ENCODE measurements at regions not wholly inside any gene's neighbourhood (a gene's known extent, or its start where the extent isn't known, plus 50 kb on each side); places are given as distances from the start of the nearest gene placed in this dataset.

DNA sequence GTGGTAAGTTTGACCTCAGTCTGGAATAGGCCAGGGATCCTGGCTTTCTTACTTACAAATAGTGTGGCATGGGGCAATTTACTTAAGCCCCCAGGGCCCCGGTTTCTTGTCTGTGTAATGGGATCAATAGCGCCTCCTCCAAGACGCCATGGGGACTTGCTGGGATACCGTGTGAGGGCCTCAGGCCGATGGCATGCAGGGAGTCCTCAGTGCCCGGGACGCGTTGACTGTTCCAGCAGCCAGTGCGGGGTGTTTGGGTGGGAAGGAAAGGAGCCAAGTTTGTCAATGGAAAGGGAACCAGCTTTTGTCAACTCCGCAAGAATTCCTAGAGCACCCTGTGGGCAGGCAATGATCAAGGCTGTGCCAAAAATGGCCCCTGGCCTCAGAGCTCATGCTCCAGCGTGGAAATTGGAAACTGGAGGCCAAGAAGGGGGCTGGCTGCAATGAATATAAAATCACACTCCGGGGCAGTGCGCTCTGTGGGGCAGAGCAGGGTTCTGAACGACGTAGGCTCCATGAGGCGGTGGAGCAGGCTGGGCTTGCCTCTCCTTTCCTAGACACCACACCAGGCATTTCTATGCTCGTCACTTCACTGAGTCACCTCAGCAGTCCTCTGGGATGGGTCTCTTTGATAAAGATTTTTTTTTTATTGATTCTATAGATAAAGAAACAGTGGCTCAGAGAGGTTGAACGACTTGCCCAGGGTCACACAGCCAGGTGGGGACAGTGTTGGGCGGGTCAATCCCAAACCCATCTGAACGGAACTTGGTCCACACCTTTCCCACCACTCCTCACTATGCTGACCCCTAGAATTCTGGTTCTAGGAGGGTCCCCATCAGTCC, 56.7 kb upstream of the ASAP2 start:
- Histone ChIP-seq H3K9ac (replicated peaks in 1 of 4; ENCODE audit: extremely low read depth in 1 of 4, low read depth in 3 of 4, low read length in 3 of 4) (no peak overlapping the region), H2BK120ac (replicated peaks; ENCODE audit: low read depth, low read length) (no peak overlapping the region), H3K36me3 (ENCODE audit: control insufficient read depth in 2 of 4, insufficient read depth in 4 of 4, low read length in 3 of 4) (no peaks in the 10 kb centered on the region), H2BK20ac (ENCODE audit: low read length) (no peak overlapping the region), H2BK12ac (ENCODE audit: low read depth, low read length) (no peak overlapping the region), H4K20me1 (replicated peaks in 1 of 2; ENCODE audit: control insufficient read depth in 1 of 2, insufficient read depth in 2 of 2, low read length in 2 of 2) (no peaks in the 10 kb centered on the region), H2BK15ac (ENCODE audit: low read length) (no peak overlapping the region), H3K9me3 (ENCODE audit: insufficient read depth in 2 of 2, low read depth in 1 of 2, low read length in 1 of 2) (no peaks in the 10 kb centered on the region), H3K23ac (ENCODE audit: insufficient read length) (no peak overlapping the region), H2AFZ (ENCODE audit: low read length) (no peak overlapping the region), H3K4me1 (replicated peaks in 1 of 4; ENCODE audit: control insufficient read depth in 3 of 4, insufficient read depth in 4 of 4, low read length in 3 of 4) (peaks cover 0 to 2% (median under 1%) of the 10 kb centered on the region in 4 experiments; a peak in 4 of 7 replicates), H3K79me1 (ENCODE audit: low read depth, low read length) (no peaks in the 10 kb centered on the region), H2AK5ac (ENCODE audit: low read depth, low read length) (no peak overlapping the region), H4K8ac (ENCODE audit: extremely low read depth, insufficient read depth, low read length) (no peak overlapping the region), H3K4me2 (ENCODE audit: insufficient read depth in 1 of 2, low read depth in 2 of 2, low read length in 2 of 2) (no peak overlapping the region), H4K91ac (replicated peaks; ENCODE audit: insufficient read length, low read length) (no peak overlapping the region), H3K56ac (replicated peaks; ENCODE audit: insufficient read length, low read depth, low read length) (no peak overlapping the region), H2BK5ac (ENCODE audit: low read depth, low read length) (no peak overlapping the region), H4K5ac (ENCODE audit: insufficient read length, low read depth, low read length) (no peak overlapping the region), H3K14ac (ENCODE audit: insufficient read length) (no peak overlapping the region), H3K27me3 (replicated peaks in 1 of 4; ENCODE audit: control insufficient read depth in 3 of 4, extremely low read depth in 1 of 4, insufficient read depth in 3 of 4, low read length in 3 of 4) (peaks cover 0 to 3% (median 1%) of the 10 kb centered on the region in 4 experiments; a peak in 1 of 7 replicates), H3K4ac (replicated peaks; ENCODE audit: insufficient read length, low read depth, low read length) (no peak overlapping the region), H3K18ac (ENCODE audit: extremely low read depth, low read length) (no peak overlapping the region), H3K23me2 (ENCODE audit: low read depth, low read length) (no peaks in the 10 kb centered on the region), H3K79me2 (ENCODE audit: control insufficient read depth in 1 of 2, insufficient read depth in 2 of 2, low read length in 2 of 2) (no peaks in the 10 kb centered on the region), H3K4me3 (ENCODE audit: extremely low read depth in 1 of 4, insufficient read depth in 2 of 4, low read depth in 3 of 4, low read length in 4 of 4) (no peak overlapping the region), H3K27ac (ENCODE audit: low read depth, low read length) (no peak overlapping the region)
- FAIRE-seq (no peak), DNase-seq (ENCODE audit: low read depth in 1 of 2, low spot score in 2 of 2) (no peak)
- POLR2A ChIA-PET (ENCODE audit: partially characterized antibody), result no interaction called here
- 82% methylated on average over 20 of the region's 20 CpGs; no CpG with 5 or more reads in 1 of the 2 experiments for WGBS, 2 experiments (ENCODE audit: extremely low coverage in 1 of 2, insufficient coverage in 1 of 2, insufficient read length in 1 of 2, insufficient replicate concordance in 2 of 2, low coverage in 1 of 2, low lambda C conversion rate in 2 of 2, missing lambda C conversion rate in 1 of 2)
- CTCF ChIA-PET (ENCODE audit: partially characterized antibody), result interaction anchor here (5.7 kb wide), 1 partner anchor 8 kb away, joined by 59 read pairs; no protein-coding TSS in a partner anchor
- TF ChIP-seq BCL11A (IDR thresholded peaks at IDR 0.05; ENCODE audit: low read depth in 2 of 2, low read length in 2 of 2) (no peak), JUN (IDR thresholded peaks at IDR 0.05; ENCODE audit: low read depth, low read length) (no peak), SAP30 (IDR thresholded peaks at IDR 0.05; ENCODE audit: insufficient read depth, insufficient replicate concordance, low read length) (no peak), EP300 (IDR thresholded peaks at IDR 0.05; ENCODE audit: borderline replicate concordance in 1 of 2, low read depth in 2 of 2, low read length in 2 of 2) (no peak), CHD1 (IDR thresholded peaks at IDR 0.05; ENCODE audit: low read depth, low read length) (no peak), POLR2AphosphoS5 (IDR thresholded peaks at IDR 0.05; ENCODE audit: low read depth, low read length) (no peak), KDM1A (IDR thresholded peaks at IDR 0.05; ENCODE audit: borderline replicate concordance, low read length) (no peak), NANOG (IDR thresholded peaks at IDR 0.05; ENCODE audit: insufficient read depth, low read depth, low read length, poor library complexity, severe bottlenecking) (no peak)
- TF ChIP-seq, protein P1, sequence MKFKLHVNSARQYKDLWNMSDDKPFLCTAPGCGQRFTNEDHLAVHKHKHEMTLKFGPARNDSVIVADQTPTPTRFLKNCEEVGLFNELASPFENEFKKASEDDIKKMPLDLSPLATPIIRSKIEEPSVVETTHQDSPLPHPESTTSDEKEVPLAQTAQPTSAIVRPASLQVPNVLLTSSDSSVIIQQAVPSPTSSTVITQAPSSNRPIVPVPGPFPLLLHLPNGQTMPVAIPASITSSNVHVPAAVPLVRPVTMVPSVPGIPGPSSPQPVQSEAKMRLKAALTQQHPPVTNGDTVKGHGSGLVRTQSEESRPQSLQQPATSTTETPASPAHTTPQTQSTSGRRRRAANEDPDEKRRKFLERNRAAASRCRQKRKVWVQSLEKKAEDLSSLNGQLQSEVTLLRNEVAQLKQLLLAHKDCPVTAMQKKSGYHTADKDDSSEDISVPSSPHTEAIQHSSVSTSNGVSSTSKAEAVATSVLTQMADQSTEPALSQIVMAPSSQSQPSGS (IDR thresholded peaks at IDR 0.05; ENCODE audit: low read length), result no peak

All from H1 (cell line).